Endothelial cell of umbilical vein (primary cell): ENCODE measurements at regions not wholly inside any gene's neighbourhood (a gene's known extent, or its start where the extent isn't known, plus 50 kb on each side); places are given as distances from the start of the nearest gene placed in this dataset.

Experiments used
- BruUV-seq: library from RNA; stranded (reverse); fragments of 400-500 nt; replicated peaks from 2 replicates; lab custom pipeline; 2021; lab: Mats Ljungman, UMichigan
- CTCF ChIA-PET: fragments of 300-600, 350-600 bp; sonication (Branson Sonifier 250); formaldehyde crosslinking; loops from one replicate; lab custom pipeline; 2021; ENCODE audit warnings: antibody characterized with exemption, inconsistent platforms; lab: Charles Lee
- POLR2A ChIA-PET: fragments of 300-600, 350-600 bp; sonication (Branson Sonifier 250); formaldehyde crosslinking; loops from one replicate; lab custom pipeline; 2021; ENCODE audit warnings: antibody characterized with exemption, inconsistent platforms; lab: Charles Lee
- DNase-seq: peaks from one replicate; pipeline ENCODE4 v3.0.0-alpha.2; 2011; ENCODE audit warnings: low read depth, low spot score
- FAIRE-seq: peaks from 2 replicates; lab custom pipeline; 2011; peaks lifted over from hg19 to GRCh38; lab: Jason Lieb, UNC
- H2AFZ ChIP-seq: 2 replicates; pipeline ENCODE4 v1.6.0; 2012; ENCODE audit warnings: low read depth, low read length, control low read depth, inconsistent platforms
- H3K27ac ChIP-seq: 2 replicates; pipeline ENCODE4 v1.5.1; 2011; ENCODE audit warnings: low read depth, mild to moderate bottlenecking, control low read depth, low read length, moderate library complexity; ENCODE audit not compliant: insufficient read depth
- H3K27me3 ChIP-seq, 2 experiments: 2 replicates each; pipeline versions ENCODE4 v1.6.0 to v1.6.1; 2011; ENCODE audit warnings: low read length in 2 of 2, mixed read lengths in 1 of 2; ENCODE audit not compliant: control insufficient read depth in 2 of 2, insufficient read depth in 2 of 2
- H3K36me3 ChIP-seq, 2 experiments: 2 replicates in 1 of 2; 3 replicates in 1 of 2; pipeline ENCODE4 v1.5.1; 2011; ENCODE audit warnings: low read length in 2 of 2, mild to moderate bottlenecking in 1 of 2, moderate library complexity in 1 of 2; ENCODE audit not compliant: control insufficient read depth in 2 of 2, insufficient read depth in 2 of 2; ENCODE audit errors: extremely low read depth in 1 of 2
- H3K4me1 ChIP-seq: 3 replicates; pipeline ENCODE4 v1.5.1; 2011; ENCODE audit warnings: mild to moderate bottlenecking, low read length; ENCODE audit not compliant: control insufficient read depth, insufficient read depth; ENCODE audit errors: extremely low read depth
- H3K4me2 ChIP-seq: 2 replicates; pipeline ENCODE4 v1.6.1; 2011; ENCODE audit warnings: low read length, control low read depth, mixed read lengths; ENCODE audit not compliant: insufficient read depth
- H3K4me3 ChIP-seq, 3 experiments: fragments of 200-600 bp in 1 of 3; sonication (generic), shearing (Covaris generic) in 1 of 3; replicated peaks in 1 of 3; 2 replicates each; pipeline ENCODE4 v1.5.1; 2011 to 2016; ENCODE audit warnings: control low read depth in 3 of 3, low read length in 3 of 3, mild to moderate bottlenecking in 2 of 3, inconsistent platforms in 1 of 3, low read depth in 1 of 3, moderate library complexity in 1 of 3; ENCODE audit not compliant: insufficient read depth in 1 of 3
- H3K79me2 ChIP-seq: 2 replicates; pipeline ENCODE4 v1.6.0; 2012; ENCODE audit warnings: low read length, inconsistent platforms; ENCODE audit not compliant: control insufficient read depth, insufficient read depth
- H3K9ac ChIP-seq: replicated peaks from 2 replicates; pipeline ENCODE3; 2011; ENCODE audit warnings: low read length, control low read depth; ENCODE audit not compliant: insufficient read depth; ENCODE audit errors: extremely low read depth
- H3K9me1 ChIP-seq: replicated peaks from 3 replicates; pipeline ENCODE4 v1.6.0; 2011; ENCODE audit warnings: mild to moderate bottlenecking, low read length; ENCODE audit not compliant: control insufficient read depth, insufficient read depth; ENCODE audit errors: extremely low read depth
- H3K9me3 ChIP-seq: replicated peaks from 2 replicates; pipeline ENCODE4 v1.5.1; 2012; ENCODE audit warnings: low read length, inconsistent platforms; ENCODE audit not compliant: control insufficient read depth, insufficient read depth
- H4K20me1 ChIP-seq: replicated peaks from 2 replicates; pipeline ENCODE3; 2011; ENCODE audit warnings: mild to moderate bottlenecking, low read length; ENCODE audit not compliant: control insufficient read depth, insufficient read depth; ENCODE audit errors: extremely low read depth
- CTCF ChIP-seq, 2 donors: IDR thresholded peaks; 1 replicate in 1 of 2; 2 replicates in 1 of 2; pipeline ENCODE4 v1.5.1; 2011; ENCODE audit warnings: low read length in 2 of 2, mild to moderate bottlenecking in 2 of 2, moderate library complexity in 2 of 2, control low read depth in 1 of 2, inconsistent platforms in 1 of 2, low read depth in 1 of 2; ENCODE audit not compliant: insufficient read depth in 1 of 2; ENCODE audit errors: extremely low read depth in 1 of 2
- EZH2 ChIP-seq: IDR thresholded peaks from 2 replicates; pipeline ENCODE4 v1.6.1; 2012; ENCODE audit warnings: borderline replicate concordance, low read depth, mild to moderate bottlenecking, moderate library complexity, low read length, inconsistent platforms; ENCODE audit not compliant: severe bottlenecking
- FOS ChIP-seq: IDR thresholded peaks from 2 replicates; pipeline ENCODE4 v1.6.1; 2011; ENCODE audit warnings: mild to moderate bottlenecking, low read length, moderate library complexity, borderline replicate concordance; ENCODE audit not compliant: insufficient read depth
- GATA2 ChIP-seq: IDR thresholded peaks from 2 replicates; pipeline ENCODE4 v1.7.0; 2011; ENCODE audit warnings: low read depth, mild to moderate bottlenecking, moderate library complexity, mixed read lengths, low read length; ENCODE audit not compliant: insufficient read length, insufficient read depth
- JUN ChIP-seq: IDR thresholded peaks from 2 replicates; pipeline ENCODE4 v1.6.1; 2011; ENCODE audit warnings: borderline replicate concordance, low read depth; ENCODE audit not compliant: insufficient read length, insufficient read depth
- MAX ChIP-seq: IDR thresholded peaks from 2 replicates; pipeline ENCODE4 v1.6.1; 2011; ENCODE audit not compliant: insufficient read depth, insufficient read length
- MYC ChIP-seq: IDR thresholded peaks from one replicate; pipeline ENCODE4 v1.6.1; 2011; ENCODE audit warnings: mild to moderate bottlenecking, low read depth, low read length
- POLR2A ChIP-seq: IDR thresholded peaks from 2 replicates; pipeline ENCODE4 v1.6.1; 2012; ENCODE audit warnings: low read depth, mild to moderate bottlenecking, control low read depth, low read length
- POLR2AphosphoS5 ChIP-seq: IDR thresholded peaks from 2 replicates; pipeline ENCODE4 v1.6.1; 2012; ENCODE audit warnings: low read depth, mild to moderate bottlenecking, control low read depth, low read length, moderate library complexity; ENCODE audit not compliant: insufficient read depth
- dilution Hi-C: fragments of 300-500 bp; cut with MboI; formaldehyde crosslinking; loops from one replicate; pipeline ENCODE4 v1.15.0; 2019; ENCODE audit warnings: low sequenced_read_pairs; ENCODE audit not compliant: extremely low pct_ligation_motif_present
- intact Hi-C: fragments of 100-400 bp; cut with micrococcal nuclease; formaldehyde crosslinking; loops from one replicate; pipeline ENCODE4 v1.10.0; 2022

- Histone ChIP-seq H3K4me1 (peaks cover 7% of the 10 kb centered on the region), H3K9me1 (no peaks in the 10 kb centered on the region), H3K9ac (no peak overlapping the region), H3K9me3 (no peaks in the 10 kb centered on the region), H4K20me1 (no peaks in the 10 kb centered on the region), H3K27ac (no peak overlapping the region), H2AFZ (no peak overlapping the region), H3K4me2 (no peak overlapping the region), H3K36me3 (no peaks in the 10 kb centered on the region), H3K79me2 (no peaks in the 10 kb centered on the region), H3K4me3 (no peak overlapping the region), H3K27me3 (peaks cover 0 to 2% of the 10 kb centered on the region in 2 experiments)
- dilution Hi-C loops (no loop called here), intact Hi-C loops (loop anchor here (5.0 kb wide), 1 partner anchor 324 kb away; no protein-coding TSS in a partner anchor)
- BruUV-seq, result no TSS peak
- FAIRE-seq, result no peak
- TF ChIP-seq MYC, result no peak
- no peak for TF ChIP-seq FOS
- TF ChIP-seq GATA2, result no peak
- TF ChIP-seq POLR2AphosphoS5, result no peak
- no peak for TF ChIP-seq EZH2
- TF ChIP-seq CTCF (IDR thresholded peaks at IDR 0.05; ENCODE audit: extremely low read depth in 1 of 2, insufficient read depth in 1 of 2, low read depth in 1 of 2, low read length in 2 of 2), result no peak
- no peak for TF ChIP-seq MAX
- TF ChIP-seq POLR2A, result no peak
- TF ChIP-seq JUN, result no peak
- no peak for DNase-seq
- CTCF ChIA-PET, result interaction anchor here (1.5 kb wide), 1 partner anchor 39 kb away, joined by 4 read pairs; no protein-coding TSS in a partner anchor
- POLR2A ChIA-PET, result no interaction called here
These were observed 96.1 kb downstream of the FDX1 start for GRCh38 chr11:110525883-110526282.
